D721Med (cell line): ENCODE measurements at regions not wholly inside any gene's neighbourhood (a gene's known extent, or its start where the extent isn't known, plus 50 kb on each side); places are given as distances from the start of the nearest gene placed in this dataset.
"Not testable (repeated sequence)": the region's sequence is repeated elsewhere in the genome, so short reads cannot be mapped to it uniquely, and the experiment has no call there.

ENCODE experiments used
- DNase-seq: peaks from one replicate; pipeline ENCODE4 v3.0.0; 2011; ENCODE audit warnings: low spot score; ENCODE audit not compliant: insufficient read length
- FAIRE-seq: peaks from 2 replicates; lab custom pipeline; 2011; peaks lifted over from hg19 to GRCh38; lab: Jason Lieb, UNC
- TF ChIP-seq, protein P1 (sequence below): IDR thresholded peaks from 2 replicates; pipeline ENCODE4 v1.5.1; 2012; ENCODE audit warnings: mild to moderate bottlenecking, control low read depth; ENCODE audit not compliant: insufficient read depth; ENCODE audit errors: missing control alignments

DNA sequence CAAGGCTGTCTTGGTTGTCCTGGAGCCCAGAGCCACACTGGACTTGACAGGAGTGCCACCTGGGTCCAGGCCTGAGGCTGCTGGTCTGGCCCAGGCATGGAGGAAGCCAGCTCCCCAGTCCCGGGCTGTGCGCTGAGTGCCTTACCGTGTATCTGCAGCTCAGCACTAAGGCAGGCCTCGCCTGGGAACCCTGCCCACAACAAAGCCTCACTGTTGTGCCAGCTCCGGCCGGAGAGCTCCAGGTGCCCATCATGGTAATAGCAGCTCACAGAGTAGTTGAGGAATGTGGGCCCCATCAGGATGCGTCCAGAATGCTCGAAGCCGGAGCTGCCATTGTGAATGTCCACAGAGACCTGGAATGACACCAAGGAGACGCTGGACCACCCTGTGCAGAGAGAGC lies 72.2 kb downstream of the RMI2 start:
- DNase-seq (no peak), FAIRE-seq (no peak)
- TF ChIP-seq, protein P1, sequence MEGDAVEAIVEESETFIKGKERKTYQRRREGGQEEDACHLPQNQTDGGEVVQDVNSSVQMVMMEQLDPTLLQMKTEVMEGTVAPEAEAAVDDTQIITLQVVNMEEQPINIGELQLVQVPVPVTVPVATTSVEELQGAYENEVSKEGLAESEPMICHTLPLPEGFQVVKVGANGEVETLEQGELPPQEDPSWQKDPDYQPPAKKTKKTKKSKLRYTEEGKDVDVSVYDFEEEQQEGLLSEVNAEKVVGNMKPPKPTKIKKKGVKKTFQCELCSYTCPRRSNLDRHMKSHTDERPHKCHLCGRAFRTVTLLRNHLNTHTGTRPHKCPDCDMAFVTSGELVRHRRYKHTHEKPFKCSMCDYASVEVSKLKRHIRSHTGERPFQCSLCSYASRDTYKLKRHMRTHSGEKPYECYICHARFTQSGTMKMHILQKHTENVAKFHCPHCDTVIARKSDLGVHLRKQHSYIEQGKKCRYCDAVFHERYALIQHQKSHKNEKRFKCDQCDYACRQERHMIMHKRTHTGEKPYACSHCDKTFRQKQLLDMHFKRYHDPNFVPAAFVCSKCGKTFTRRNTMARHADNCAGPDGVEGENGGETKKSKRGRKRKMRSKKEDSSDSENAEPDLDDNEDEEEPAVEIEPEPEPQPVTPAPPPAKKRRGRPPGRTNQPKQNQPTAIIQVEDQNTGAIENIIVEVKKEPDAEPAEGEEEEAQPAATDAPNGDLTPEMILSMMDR = no peak

DNA sequence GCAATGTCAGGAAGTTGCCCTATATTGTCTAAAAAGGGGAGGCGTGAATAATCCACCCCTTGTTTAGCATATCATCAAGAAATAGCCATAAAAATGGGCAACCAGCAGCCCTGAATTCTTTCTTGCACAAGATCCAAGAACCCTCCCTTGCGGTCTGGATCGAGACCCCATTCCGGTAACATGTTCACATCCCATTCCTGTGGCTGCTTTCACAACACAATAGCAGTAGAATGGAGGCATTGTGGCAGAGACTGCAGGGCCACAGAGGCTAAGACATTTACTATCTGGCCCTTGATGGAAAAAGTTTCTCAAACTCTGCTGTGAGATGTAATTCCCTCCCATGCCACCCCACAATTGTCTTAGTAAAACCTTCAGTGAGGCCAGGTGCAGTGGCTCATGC lies 73.2 kb downstream of the RMI2 start:
- TF ChIP-seq, protein P1 = no peak
- no peak for FAIRE-seq
- no peak for DNase-seq

DNA sequence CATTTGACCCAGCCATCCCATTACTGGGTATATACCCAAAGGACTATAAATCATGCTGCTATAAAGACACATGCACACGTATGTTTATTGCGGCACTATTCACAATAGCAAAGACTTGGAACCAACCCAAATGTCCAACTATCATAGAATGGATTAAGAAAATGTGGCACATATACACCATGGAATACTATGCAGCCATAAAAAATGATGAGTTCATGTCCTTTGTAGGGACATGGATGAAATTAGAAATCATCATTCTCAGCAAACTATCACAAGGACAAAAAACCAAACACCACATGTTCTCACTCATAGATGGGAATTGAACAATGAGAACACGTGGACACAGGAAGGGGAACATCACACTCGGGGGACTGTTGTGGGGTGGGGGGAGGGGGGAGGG lies 74.8 kb downstream of the RMI2 start:
- FAIRE-seq, DNase-seq: not testable (repeated sequence)

GRCh38 chr16:11420895-11421294 lies 75.6 kb downstream of the RMI2 start:
- FAIRE-seq (no peak), DNase-seq (no peak)
- TF ChIP-seq, protein P1 = no peak

DNA sequence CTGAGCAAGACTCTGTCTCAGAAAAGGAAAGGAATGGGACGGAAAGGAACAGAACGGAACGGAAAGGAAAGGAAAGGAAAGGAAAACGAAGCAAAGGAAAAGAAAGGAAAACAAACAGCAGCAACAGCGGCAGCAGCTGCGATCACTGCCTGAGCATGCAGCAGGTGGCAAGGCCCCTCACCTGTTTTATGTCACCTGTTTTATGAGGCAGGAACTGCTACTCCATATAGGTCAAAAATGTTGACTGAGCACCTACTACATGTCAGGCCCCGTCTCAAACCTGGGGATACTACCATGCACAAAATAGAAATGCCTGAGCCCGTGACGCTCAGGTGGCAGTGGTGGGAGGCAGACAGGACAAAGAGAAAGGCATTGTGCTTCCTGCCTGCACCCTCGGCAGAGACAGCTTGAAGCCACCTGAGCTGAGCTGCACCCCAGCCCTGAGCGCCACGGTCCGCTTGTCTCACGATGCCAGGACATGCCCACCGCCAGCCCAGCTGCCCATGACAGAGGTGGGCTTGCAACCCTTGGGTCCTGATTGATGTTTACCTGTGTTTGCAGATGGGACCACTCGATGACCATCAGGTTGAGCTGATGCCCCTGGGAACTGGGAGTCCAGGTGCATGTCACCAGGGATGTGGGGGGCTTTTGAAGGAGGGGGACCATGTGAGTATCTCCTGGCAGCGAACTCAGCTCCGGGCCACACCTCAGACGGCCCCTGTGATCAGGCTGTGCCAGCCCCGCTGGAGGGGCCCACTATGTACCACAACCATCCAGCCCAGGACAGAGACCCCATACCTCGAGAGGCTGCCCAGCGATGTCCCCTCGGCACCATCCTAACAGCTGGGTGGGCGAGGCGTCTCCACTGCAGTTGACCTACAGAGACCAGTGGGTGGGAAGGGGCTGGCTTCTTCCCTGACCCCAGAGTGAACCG lies 77.4 kb downstream of the RMI2 start:
- TF ChIP-seq, protein P1 = no peak
- FAIRE-seq (no peak), DNase-seq (no peak)

- TF ChIP-seq, protein P1 = no peak
- DNase-seq (no peak), FAIRE-seq (no peak)
Measured at GRCh38 chr16:11423315-11424117, 78.3 kb downstream of the RMI2 start.

DNA sequence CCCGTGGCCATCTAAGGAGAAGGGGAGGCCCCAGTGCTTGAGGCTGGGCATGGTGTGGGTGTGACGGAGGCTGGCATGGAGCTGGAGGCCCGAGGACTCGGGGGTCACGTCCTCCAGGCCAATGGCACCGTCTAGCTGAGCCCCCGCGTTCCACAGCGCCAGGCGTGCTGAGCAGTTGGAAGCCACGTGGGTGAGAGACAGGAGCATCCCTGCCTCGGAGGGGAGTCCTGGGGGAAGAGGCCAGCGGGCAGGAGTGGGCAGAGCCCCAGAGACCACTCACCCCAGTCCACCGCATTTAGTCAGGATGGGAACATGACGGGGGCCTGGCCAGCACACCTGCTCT lies 78.8 kb downstream of the RMI2 start:
- DNase-seq = no peak
- FAIRE-seq = no peak
- TF ChIP-seq, protein P1 = no peak
